ENCODE measurements at regions not wholly inside any gene's neighbourhood (a gene's known extent, or its start where the extent isn't known, plus 50 kb on each side); places are given as distances from the start of the nearest gene placed in this dataset.

DNA sequence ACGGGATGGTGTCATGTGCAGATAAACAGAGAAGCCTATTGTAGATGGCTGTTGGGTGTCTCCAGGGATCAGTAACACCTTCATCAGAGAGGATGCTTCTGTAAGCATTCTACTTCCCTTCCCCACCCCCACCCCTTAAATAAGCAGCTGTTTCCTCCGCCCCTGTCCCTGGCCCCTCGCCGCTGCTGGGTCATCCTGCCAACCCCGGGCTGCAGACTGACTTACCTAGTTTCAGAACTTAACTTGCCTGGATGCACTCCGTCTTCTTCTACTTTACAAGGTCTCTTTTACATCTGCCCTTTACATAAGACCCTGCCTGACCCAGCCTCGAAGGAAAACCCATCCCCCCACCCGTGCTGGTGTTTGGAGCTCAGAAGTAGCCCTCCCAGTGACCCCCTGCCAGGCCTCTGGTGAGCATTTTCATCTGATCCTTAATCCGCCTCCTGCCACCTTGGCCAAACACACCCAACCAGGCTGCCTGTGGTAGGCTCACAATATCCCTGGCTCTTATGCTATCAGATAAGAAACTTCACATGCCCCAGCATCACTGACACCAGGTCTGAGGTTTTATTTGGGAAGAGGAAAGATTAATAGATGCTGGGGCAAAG is 103.0 kb upstream of the HES1 start:
- no peak for TF ChIP-seq POLR2A (IDR thresholded peaks at IDR 0.05)
- TF ChIP-seq POLR2AphosphoS5 (IDR thresholded peaks at IDR 0.05), result no peak

Data from prostate gland (tissue), 1 donor.